SK-N-SH (cell line): ENCODE measurements at regions not wholly inside any gene's neighbourhood (a gene's known extent, or its start where the extent isn't known, plus 50 kb on each side); places are given as distances from the start of the nearest gene placed in this dataset.

Experiments used
- CTCF ChIA-PET: fragments of 300-600, 350-600 bp; formaldehyde crosslinking; extraction: SDS; loops from one replicate; lab custom pipeline; 2021; lab: Yijun Ruan, JAX
- POLR2A ChIA-PET: fragments of 350-600 bp; sonication (Branson Sonifier 250); formaldehyde crosslinking; extraction: SDS; loops from one replicate; lab custom pipeline; 2020; ENCODE audit warnings: antibody characterized with exemption, inconsistent platforms; lab: Yijun Ruan, JAX
- DNase-seq: peaks from one replicate; pipeline ENCODE4 v3.0.0; 2012
- H2AFZ ChIP-seq: fragments of 200-600 bp; sonication (generic); 2 replicates; pipeline ENCODE4 v1.8.1; 2016; ENCODE audit warnings: antibody characterized with exemption, mild to moderate bottlenecking, low read depth
- H3F3A ChIP-seq: fragments of 200-600 bp; sonication (generic); replicated peaks from 2 replicates; pipeline ENCODE3; 2016; ENCODE audit warnings: antibody characterized with exemption, mild to moderate bottlenecking; ENCODE audit not compliant: insufficient read depth
- H3K27ac ChIP-seq, 2 experiments: fragments of 200-500 bp in 1 of 2; fragments of 200-600 bp in 1 of 2; sonication (Bioruptor generic) in 1 of 2; sonication (generic), shearing (Covaris generic) in 1 of 2; 2 replicates each; pipeline versions ENCODE4 v1.5.1 to v1.6.1; 2014 to 2016; ENCODE audit warnings: low read depth in 2 of 2, inconsistent platforms in 1 of 2, low read length in 1 of 2, mild to moderate bottlenecking in 1 of 2, mixed read lengths in 1 of 2
- H3K27me3 ChIP-seq: fragments of 200-600 bp; sonication (generic), shearing (Covaris generic); 2 replicates; pipeline ENCODE4 v1.6.1; 2016; ENCODE audit warnings: mixed run types; ENCODE audit not compliant: insufficient read depth
- H3K36me3 ChIP-seq, 2 experiments: fragments of 200-500 bp in 1 of 2; fragments of 200-600 bp in 1 of 2; sonication (Bioruptor generic) in 1 of 2; sonication (generic) in 1 of 2; replicated peaks in 1 of 2; 2 replicates each; pipeline versions ENCODE3 to v1.5.1; 2014 to 2016; ENCODE audit warnings: low read length in 1 of 2, mild to moderate bottlenecking in 1 of 2; ENCODE audit not compliant: insufficient read depth in 2 of 2, control insufficient read depth in 1 of 2
- H3K4me1 ChIP-seq, 2 experiments: fragments of 200-500 bp in 1 of 2; fragments of 200-600 bp in 1 of 2; sonication (Bioruptor generic) in 1 of 2; sonication (generic), shearing (Covaris generic) in 1 of 2; 2 replicates each; pipeline versions ENCODE4 v1.5.1 to v1.6.1; 2014 to 2016; ENCODE audit warnings: low read depth in 1 of 2, low read length in 1 of 2, mixed run types in 1 of 2; ENCODE audit not compliant: insufficient read depth in 2 of 2, control insufficient read depth in 1 of 2
- H3K4me2 ChIP-seq: fragments of 200-600 bp; sonication (generic), shearing (Covaris generic); 2 replicates; pipeline ENCODE4 v1.6.1; 2017; ENCODE audit warnings: mixed run types
- H3K4me3 ChIP-seq, 2 experiments: fragments of 200-500 bp in 1 of 2; fragments of 200-600 bp in 1 of 2; sonication (Bioruptor generic) in 1 of 2; sonication (generic), shearing (Covaris generic) in 1 of 2; 2 replicates each; pipeline versions ENCODE4 v1.5.1 to v1.8.1; 2014 to 2016; ENCODE audit warnings: low read depth in 2 of 2, inconsistent platforms in 1 of 2, low read length in 1 of 2, mild to moderate bottlenecking in 1 of 2, mixed read lengths in 1 of 2, moderate library complexity in 1 of 2
- H3K79me2 ChIP-seq: fragments of 200-600 bp; sonication (generic); 2 replicates; pipeline ENCODE4 v1.8.1; 2017; ENCODE audit warnings: mild to moderate bottlenecking; ENCODE audit not compliant: insufficient read depth
- H3K9ac ChIP-seq: fragments of 200-600 bp; sonication (generic); 2 replicates; pipeline ENCODE4 v1.6.1; 2017; ENCODE audit warnings: mixed run types
- H3K9me2 ChIP-seq: fragments of 200-600 bp; sonication (generic); 2 replicates; pipeline ENCODE4 v1.6.1; 2017; ENCODE audit warnings: mixed run types
- H3K9me3 ChIP-seq: fragments of 200-600 bp; sonication (generic); 2 replicates; pipeline ENCODE4 v1.6.1; 2017; ENCODE audit warnings: mixed run types, mild to moderate bottlenecking, moderate library complexity
- H4K20me1 ChIP-seq: fragments of 200-600 bp; sonication (generic); 2 replicates; pipeline ENCODE4 v1.6.1; 2017; ENCODE audit warnings: mild to moderate bottlenecking, mixed run types; ENCODE audit not compliant: insufficient read depth
- CTCF ChIP-seq: fragments of 200-600 bp; sonication (generic); IDR thresholded peaks from 2 replicates; pipeline ENCODE4 v1.6.1; 2017; ENCODE audit warnings: antibody characterized with exemption, mild to moderate bottlenecking, moderate library complexity
- EP300 ChIP-seq, 2 experiments: IDR thresholded peaks; 2 replicates each; pipeline versions ENCODE4 v1.4.0 to v1.6.1; 2012; ENCODE audit warnings: borderline replicate concordance in 1 of 2, low read depth in 1 of 2, low read length in 1 of 2
- GATA2 ChIP-seq: sonication (generic); formaldehyde crosslinking; IDR thresholded peaks from 2 replicates; pipeline ENCODE4 v1.5.0; 2020; ENCODE audit warnings: mild to moderate bottlenecking, missing genetic modification reagents
- IRF3 ChIP-seq: fragments of 150-350 bp; IDR thresholded peaks from 2 replicates; pipeline ENCODE4 v1.6.1; 2016; ENCODE audit warnings: mild to moderate bottlenecking, low read depth, low read length
- JUND ChIP-seq: IDR thresholded peaks from 2 replicates; pipeline ENCODE4 v1.4.0; 2012
- MEF2A ChIP-seq: IDR thresholded peaks from 2 replicates; pipeline ENCODE4 v1.4.0; 2012; ENCODE audit warnings: low read depth, borderline replicate concordance
- MXI1 ChIP-seq: IDR thresholded peaks from 2 replicates; pipeline ENCODE4 v1.6.1; 2012; ENCODE audit warnings: mild to moderate bottlenecking, low read depth, low read length, improper control_type of control experiment
- NFIC ChIP-seq: IDR thresholded peaks from 2 replicates; pipeline ENCODE4 v1.4.0; 2012; ENCODE audit warnings: borderline replicate concordance
- NRF1 ChIP-seq: IDR thresholded peaks from 2 replicates; pipeline ENCODE4 v1.6.1; 2012; ENCODE audit warnings: low read depth, mild to moderate bottlenecking, low read length
- PBX3 ChIP-seq: IDR thresholded peaks from 2 replicates; pipeline ENCODE4; 2012
- RAD21 ChIP-seq: IDR thresholded peaks from 2 replicates; pipeline ENCODE4 v1.6.1; 2012; ENCODE audit warnings: mild to moderate bottlenecking, low read length
- SIN3A ChIP-seq: IDR thresholded peaks from 2 replicates; pipeline ENCODE4 v1.6.1; 2012; ENCODE audit warnings: low read depth, mild to moderate bottlenecking, low read length, moderate library complexity, borderline replicate concordance
- TCF12 ChIP-seq: IDR thresholded peaks from 2 replicates; pipeline ENCODE4 v1.4.0; 2012
- USF1 ChIP-seq: IDR thresholded peaks from 2 replicates; pipeline ENCODE4 v1.4.0; 2012; ENCODE audit warnings: low read depth, borderline replicate concordance
- USF2 ChIP-seq: fragments of 150-350 bp; IDR thresholded peaks from 2 replicates; pipeline ENCODE4 v1.6.1; 2017; ENCODE audit warnings: antibody characterized with exemption, low read length, low read depth, borderline replicate concordance
- WGBS: methylation state at CpG from one replicate; pipeline ENCODE4 v1.1.6; 2017; ENCODE audit warnings: low lambda C conversion rate; 5-methylcytosine and 5-hydroxymethylcytosine counted together
- TF ChIP-seq, protein P1 (sequence below): IDR thresholded peaks from 2 replicates; pipeline ENCODE4 v1.4.0; 2012; ENCODE audit warnings: low read depth

- TF ChIP-seq, protein P1, sequence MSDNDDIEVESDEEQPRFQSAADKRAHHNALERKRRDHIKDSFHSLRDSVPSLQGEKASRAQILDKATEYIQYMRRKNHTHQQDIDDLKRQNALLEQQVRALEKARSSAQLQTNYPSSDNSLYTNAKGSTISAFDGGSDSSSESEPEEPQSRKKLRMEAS = no peak
- no peak for TF ChIP-seq USF1
- TF ChIP-seq EP300 (IDR thresholded peaks at IDR 0.05; ENCODE audit: borderline replicate concordance in 1 of 2, low read depth in 1 of 2, low read length in 1 of 2) = no peak
- no peak for TF ChIP-seq GATA2 (CRISPR knock-in tag)
- no peak for TF ChIP-seq NRF1
Observed at GRCh38 chr4:101724093-101724492, 66.4 kb upstream of the BANK1 start (continued).

DNA sequence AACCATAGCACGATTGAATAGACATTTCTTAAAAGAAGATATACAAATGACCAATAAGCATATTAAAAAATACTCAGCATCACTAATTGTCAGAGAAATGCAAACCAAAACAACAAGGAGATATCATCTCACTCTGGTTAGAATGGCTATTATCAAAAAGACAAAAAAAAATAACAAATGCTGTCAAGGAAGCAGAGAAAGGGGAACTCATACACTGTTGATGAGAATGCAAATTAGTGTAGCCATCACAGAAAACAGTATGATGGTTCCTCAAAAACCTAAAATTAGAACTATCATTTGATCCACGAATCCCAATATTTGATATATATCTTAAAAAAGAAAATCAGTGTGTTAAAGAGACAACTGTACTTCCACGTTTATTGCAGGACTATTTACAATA, 71.7 kb upstream of the BANK1 start:
- Histone ChIP-seq H3K9ac (no peak overlapping the region), H3K4me3 (no peak overlapping the region), H3K36me3 (no peaks in the 10 kb centered on the region), H2AFZ (no peak overlapping the region), H3F3A (no peaks in the 10 kb centered on the region), H3K27me3 (no peaks in the 10 kb centered on the region), H3K27ac (no peak overlapping the region), H3K4me1 (no peaks in the 10 kb centered on the region), H3K9me3 (0 out of 2 replicates have a peak, but pooled peaks cover 3% of the 10 kb centered on the region), H3K79me2 (no peaks in the 10 kb centered on the region), H4K20me1 (no peaks in the 10 kb centered on the region), H3K4me2 (no peak overlapping the region), H3K9me2 (no peaks in the 10 kb centered on the region)
- no peak for DNase-seq
- WGBS = 60% methylated on average over 3 of the region's 3 CpGs
- ChIA-PET CTCF (no interaction called here), POLR2A (no interaction called here)
- TF ChIP-seq USF1 = no peak
- TF ChIP-seq, protein P1 = no peak
- TF ChIP-seq EP300 (IDR thresholded peaks at IDR 0.05; ENCODE audit: borderline replicate concordance in 1 of 2, low read depth in 1 of 2, low read length in 1 of 2) = no peak
- TF ChIP-seq MEF2A = no peak
- no peak for TF ChIP-seq NRF1
- TF ChIP-seq CTCF = no peak
- no peak for TF ChIP-seq SIN3A
- TF ChIP-seq NFIC = no peak
- TF ChIP-seq TCF12 = no peak
- no peak for TF ChIP-seq MXI1
- TF ChIP-seq IRF3 = no peak
- TF ChIP-seq USF2 = no peak
- TF ChIP-seq PBX3 = no peak
- no peak for TF ChIP-seq JUND
- TF ChIP-seq RAD21 = no peak
